Neural progenitor cell (in vitro differentiated cells): ENCODE measurements at regions not wholly inside any gene's neighbourhood (a gene's known extent, or its start where the extent isn't known, plus 50 kb on each side); places are given as distances from the start of the nearest gene placed in this dataset.

Experiments used
- EZH2 ChIP-seq: fragments of 200-600 bp; sonication (generic); IDR thresholded peaks from 2 replicates; pipeline ENCODE4 v1.6.1; 2017; ENCODE audit warnings: antibody characterized with exemption, mild to moderate bottlenecking, moderate library complexity
- EZH2phosphoT487 ChIP-seq: fragments of 200-600 bp; sonication (generic); IDR thresholded peaks from 2 replicates; pipeline ENCODE4 v1.6.1; 2017; ENCODE audit warnings: antibody characterized with exemption
- TF ChIP-seq, protein P1 (sequence below): fragments of 200-600 bp; sonication (generic); IDR thresholded peaks from 2 replicates; pipeline ENCODE4 v1.5.1; 2017; ENCODE audit warnings: antibody characterized with exemption, mild to moderate bottlenecking

DNA sequence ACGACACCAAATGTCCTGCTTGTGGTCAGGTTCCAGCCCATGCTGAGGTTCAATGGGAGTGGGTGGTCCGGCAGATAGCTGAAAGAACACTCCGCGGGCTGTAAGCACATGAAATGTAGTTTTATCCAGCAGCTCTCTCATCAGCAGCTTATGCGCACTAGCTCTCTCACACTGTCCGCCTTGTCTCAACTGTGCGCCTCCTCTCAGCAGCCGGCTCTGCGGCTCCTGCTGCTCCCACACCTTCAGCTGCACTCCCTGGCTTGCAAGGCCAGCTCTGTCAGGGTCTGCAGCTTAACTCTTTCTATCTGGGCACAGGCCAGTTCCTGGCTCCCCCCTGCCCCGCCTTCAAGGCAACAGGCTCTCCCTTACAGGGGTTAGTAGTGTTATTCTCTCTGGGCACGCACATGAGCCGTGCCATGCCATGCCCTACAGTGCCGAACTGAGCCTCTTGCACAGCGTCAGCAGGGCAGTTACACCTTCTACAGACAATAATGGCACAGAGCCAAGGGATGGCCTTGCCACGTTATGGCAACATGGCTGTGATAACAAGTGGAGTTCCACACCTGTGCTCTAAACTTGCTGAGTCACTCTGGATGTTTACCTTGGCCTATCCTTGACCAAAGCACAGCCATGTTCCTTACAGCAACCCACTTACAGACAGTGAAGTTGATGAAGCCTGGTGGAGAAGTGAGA lies 84.0 kb upstream of the LRFN2 start:
- TF ChIP-seq EZH2 (no peak), EZH2phosphoT487 (no peak)
- TF ChIP-seq, protein P1, sequence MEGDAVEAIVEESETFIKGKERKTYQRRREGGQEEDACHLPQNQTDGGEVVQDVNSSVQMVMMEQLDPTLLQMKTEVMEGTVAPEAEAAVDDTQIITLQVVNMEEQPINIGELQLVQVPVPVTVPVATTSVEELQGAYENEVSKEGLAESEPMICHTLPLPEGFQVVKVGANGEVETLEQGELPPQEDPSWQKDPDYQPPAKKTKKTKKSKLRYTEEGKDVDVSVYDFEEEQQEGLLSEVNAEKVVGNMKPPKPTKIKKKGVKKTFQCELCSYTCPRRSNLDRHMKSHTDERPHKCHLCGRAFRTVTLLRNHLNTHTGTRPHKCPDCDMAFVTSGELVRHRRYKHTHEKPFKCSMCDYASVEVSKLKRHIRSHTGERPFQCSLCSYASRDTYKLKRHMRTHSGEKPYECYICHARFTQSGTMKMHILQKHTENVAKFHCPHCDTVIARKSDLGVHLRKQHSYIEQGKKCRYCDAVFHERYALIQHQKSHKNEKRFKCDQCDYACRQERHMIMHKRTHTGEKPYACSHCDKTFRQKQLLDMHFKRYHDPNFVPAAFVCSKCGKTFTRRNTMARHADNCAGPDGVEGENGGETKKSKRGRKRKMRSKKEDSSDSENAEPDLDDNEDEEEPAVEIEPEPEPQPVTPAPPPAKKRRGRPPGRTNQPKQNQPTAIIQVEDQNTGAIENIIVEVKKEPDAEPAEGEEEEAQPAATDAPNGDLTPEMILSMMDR: no peak
